RWPE2 (cell line): ENCODE measurements at regions not wholly inside any gene's neighbourhood (a gene's known extent, or its start where the extent isn't known, plus 50 kb on each side); places are given as distances from the start of the nearest gene placed in this dataset.

Experiments used
- ATAC-seq: fragments of 200-7000 bp; cut with Tn5 transposase; 3 replicates; pipeline ENCODE4 v1.9.1; 2021; ENCODE audit warnings: low read depth
- DNase-seq: peaks from one replicate; pipeline ENCODE4 v3.0.0-alpha.2; 2020; ENCODE audit warnings: low spot score
- H3K27ac ChIP-seq: fragments of 450-650 bp; 2 replicates; pipeline ENCODE4 v1.5.1; 2017; ENCODE audit warnings: mild to moderate bottlenecking; ENCODE audit not compliant: poor library complexity, severe bottlenecking
- H3K27me3 ChIP-seq: fragments of 250-450 bp; sonication (Bioruptor Pico); 2 replicates; pipeline ENCODE4 v1.5.1; 2021; ENCODE audit warnings: mild to moderate bottlenecking, moderate library complexity; ENCODE audit not compliant: insufficient read depth, poor library complexity, severe bottlenecking
- H3K36me3 ChIP-seq: fragments of 250-450 bp; sonication (Bioruptor Pico); 2 replicates; pipeline ENCODE4 v1.5.1; 2020; ENCODE audit warnings: low read depth, mild to moderate bottlenecking, moderate library complexity
- H3K4me1 ChIP-seq: fragments of 250-450 bp; sonication (Bioruptor Pico); 2 replicates; pipeline ENCODE4 v1.5.1; 2021; ENCODE audit warnings: mild to moderate bottlenecking, moderate library complexity; ENCODE audit not compliant: insufficient read depth, poor library complexity, severe bottlenecking
- H3K4me3 ChIP-seq: fragments of 250-450 bp; sonication (Bioruptor Pico); 2 replicates; pipeline ENCODE4 v1.5.1; 2021; ENCODE audit warnings: mild to moderate bottlenecking, moderate library complexity; ENCODE audit not compliant: severe bottlenecking
- H3K9me3 ChIP-seq: fragments of 250-450 bp; sonication (Bioruptor Pico); 2 replicates; pipeline ENCODE4 v1.5.1; 2021; ENCODE audit warnings: mild to moderate bottlenecking, moderate library complexity; ENCODE audit not compliant: severe bottlenecking
- CTCF ChIP-seq: fragments of 450-650 bp; IDR thresholded peaks from one replicate; pipeline ENCODE4 v1.5.1; 2017; ENCODE audit warnings: mild to moderate bottlenecking, moderate library complexity; ENCODE audit not compliant: poor library complexity, severe bottlenecking

- Histone ChIP-seq H3K27me3 (no peaks in the 10 kb centered on the region), H3K9me3 (no peaks in the 10 kb centered on the region), H3K4me3 (no peak overlapping the region), H3K27ac (no peak overlapping the region), H3K4me1 (no peaks in the 10 kb centered on the region), H3K36me3 (no peaks in the 10 kb centered on the region)
- no peak for TF ChIP-seq CTCF
- ATAC-seq (no peak), DNase-seq (no peak)
Measured at GRCh38 chrX:134736356-134736755, 60.6 kb downstream of the PABIR2 start.

GRCh38 chrX:134735015-134735414 lies 62.0 kb downstream of the PABIR2 start:
- ATAC-seq: no peak
- Histone ChIP-seq H3K4me1 (no peaks in the 10 kb centered on the region), H3K27ac (no peak overlapping the region), H3K36me3 (no peaks in the 10 kb centered on the region), H3K9me3 (no peaks in the 10 kb centered on the region), H3K27me3 (no peaks in the 10 kb centered on the region), H3K4me3 (no peak overlapping the region)
- no peak for TF ChIP-seq CTCF
- DNase-seq: no peak

DNA sequence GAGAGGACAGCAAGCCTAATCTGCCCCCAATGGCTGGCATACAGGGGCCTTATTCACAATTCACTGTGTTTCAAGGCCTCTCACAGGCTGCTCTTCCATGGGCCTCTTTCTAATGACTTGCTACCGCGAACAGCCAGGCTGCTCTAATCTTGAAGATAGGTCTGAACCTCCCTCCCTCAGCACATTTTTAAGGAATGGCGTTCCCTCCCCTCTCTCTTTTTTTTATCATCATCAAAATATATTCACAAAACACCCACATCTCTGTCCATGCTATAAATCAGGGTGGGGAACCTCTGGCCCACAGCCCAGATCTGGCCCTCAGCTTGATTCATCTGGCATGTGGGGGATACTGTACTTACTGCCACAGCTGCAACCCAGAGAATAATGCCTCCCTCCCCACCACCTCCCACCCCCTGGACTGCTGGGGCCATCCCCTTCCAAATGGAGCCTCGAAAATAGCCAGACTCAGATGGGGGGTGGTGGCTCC lies 62.5 kb downstream of the PABIR2 start:
- no peak for DNase-seq

GRCh38 chrX:134733591-134733990 lies 63.4 kb downstream of the PABIR2 start:
- H3K9me3 ChIP-seq: no peaks in the 10 kb centered on the region
- ATAC-seq (no peak), DNase-seq (no peak)
- H3K27me3 ChIP-seq: no peaks in the 10 kb centered on the region
- no peaks in the 10 kb centered on the region for H3K36me3 ChIP-seq
- no peak for TF ChIP-seq CTCF
- H3K27ac ChIP-seq: no peak overlapping the region
- no peak overlapping the region for H3K4me3 ChIP-seq
- H3K4me1 ChIP-seq: no peaks in the 10 kb centered on the region

More for the DNA sequence above, 62.5 kb downstream of the PABIR2 start:
- H3K27me3 ChIP-seq: no peaks in the 10 kb centered on the region
- no peaks in the 10 kb centered on the region for H3K4me1 ChIP-seq
- no peak overlapping the region for H3K4me3 ChIP-seq
- H3K27ac ChIP-seq: no peak overlapping the region
- H3K36me3 ChIP-seq: no peaks in the 10 kb centered on the region
- TF ChIP-seq CTCF: no peak
- no peak for ATAC-seq
- H3K9me3 ChIP-seq: no peaks in the 10 kb centered on the region

- H3K4me3 ChIP-seq: no peak overlapping the region
- H3K36me3 ChIP-seq: no peaks in the 10 kb centered on the region
- H3K27me3 ChIP-seq: no peaks in the 10 kb centered on the region
- no peak overlapping the region for H3K27ac ChIP-seq
- TF ChIP-seq CTCF: no peak
- no peak for ATAC-seq
- H3K4me1 ChIP-seq: no peaks in the 10 kb centered on the region
- no peak for DNase-seq
- no peaks in the 10 kb centered on the region for H3K9me3 ChIP-seq
Measured at GRCh38 chrX:134732676-134733075, 64.3 kb downstream of the PABIR2 start.
